HG03095 (cell line): ENCODE measurements at regions not wholly inside any gene's neighbourhood (a gene's known extent, or its start where the extent isn't known, plus 50 kb on each side); places are given as distances from the start of the nearest gene placed in this dataset.

Experiments used
- ATAC-seq: cut with Tn5 transposase; IDR thresholded peaks from one replicate; pipeline ENCODE4 v1.9.1; 2021; ENCODE audit warnings: moderate library complexity; ENCODE audit not compliant: unreplicated experiment

DNA sequence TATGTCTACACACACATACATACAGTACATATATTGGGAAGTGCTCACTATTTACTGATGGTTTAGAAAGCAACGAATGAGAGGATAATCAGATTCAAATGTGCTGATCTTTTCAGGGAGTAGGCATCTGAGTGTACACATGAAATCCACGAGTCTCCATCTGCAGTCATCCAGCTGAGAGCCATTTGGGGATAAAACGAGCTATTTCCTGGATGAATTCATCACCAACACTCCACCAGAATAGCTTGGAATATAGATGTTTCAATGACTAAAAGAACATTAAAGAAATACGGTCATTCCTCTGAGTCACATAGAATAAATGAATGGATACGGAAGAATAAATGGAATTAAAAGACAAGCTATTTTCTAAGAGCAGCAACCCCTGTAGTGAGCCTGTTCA, 721.6 kb upstream of the ARGLU1 start:
- no peak for ATAC-seq

- no peak for ATAC-seq
Observed at GRCh38 chr13:107284173-107284572, 716.2 kb upstream of the ARGLU1 start.

DNA sequence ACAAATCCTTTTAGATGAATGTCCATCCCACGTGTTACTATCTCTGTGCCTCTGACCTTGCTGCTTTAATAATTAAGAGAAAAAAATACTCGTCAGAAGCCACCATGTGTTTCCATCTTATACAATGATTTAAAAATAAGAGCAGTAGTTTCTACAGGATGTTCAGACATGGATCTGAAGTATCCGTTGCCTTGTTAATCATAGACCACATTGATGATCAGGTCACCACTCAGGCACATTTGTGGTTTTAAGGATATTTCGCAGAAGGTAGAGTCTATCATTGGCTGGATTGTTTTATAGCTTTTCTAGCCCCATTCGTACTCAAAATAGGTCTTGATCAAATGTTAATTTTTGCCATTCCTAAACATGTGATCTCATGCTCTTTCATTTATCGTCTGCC, 710.0 kb upstream of the ARGLU1 start:
- ATAC-seq = no peak

- ATAC-seq = no peak
Observed at GRCh38 chr13:107276936-107277335, 709.0 kb upstream of the ARGLU1 start.

GRCh38 chr13:107275945-107276614, 708.1 kb upstream of the ARGLU1 start:
- no peak for ATAC-seq

DNA sequence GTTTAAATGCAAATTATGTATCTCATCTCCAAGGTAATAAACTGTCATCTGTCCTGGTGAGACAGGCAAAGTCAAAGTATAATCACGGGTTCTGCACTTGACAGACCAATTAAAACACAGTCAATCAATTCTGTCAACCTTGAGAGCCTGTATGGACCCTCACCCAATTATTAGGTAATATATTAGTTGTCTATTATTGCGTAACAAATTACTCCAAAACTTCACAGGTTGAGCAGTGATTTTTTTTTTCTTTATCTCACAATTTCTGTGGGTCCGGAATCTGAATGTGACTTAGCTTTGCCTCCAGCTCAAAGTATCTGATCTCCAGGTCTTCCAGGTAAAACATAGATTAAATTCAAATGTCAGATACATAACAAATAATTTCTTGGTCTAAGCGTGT, 707.4 kb upstream of the ARGLU1 start:
- no peak for ATAC-seq

- ATAC-seq = no peak
Observed at GRCh38 chr13:107271227-107271626, 703.3 kb upstream of the ARGLU1 start.

DNA sequence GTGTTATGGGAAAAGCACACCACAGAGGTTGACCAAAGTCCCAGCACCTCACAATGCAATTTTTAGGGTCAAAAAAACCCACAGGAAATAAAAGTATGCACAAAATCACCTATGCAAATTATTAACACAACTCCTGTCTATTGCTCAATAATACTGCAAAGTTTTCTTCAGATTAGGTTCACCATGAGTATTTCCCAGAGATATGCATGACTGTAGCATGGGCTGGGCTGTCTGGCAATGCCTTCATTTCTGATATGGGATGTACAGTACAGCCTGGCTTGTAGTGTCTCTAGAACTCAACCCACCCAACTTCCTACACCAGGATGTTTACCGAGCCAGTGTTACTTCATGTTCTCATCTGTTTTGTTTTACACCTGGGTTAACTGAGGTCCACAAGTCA, 698.7 kb upstream of the ARGLU1 start:
- no peak for ATAC-seq

- no peak for ATAC-seq
Observed at GRCh38 chr13:107258599-107259187, 690.8 kb upstream of the ARGLU1 start.

DNA sequence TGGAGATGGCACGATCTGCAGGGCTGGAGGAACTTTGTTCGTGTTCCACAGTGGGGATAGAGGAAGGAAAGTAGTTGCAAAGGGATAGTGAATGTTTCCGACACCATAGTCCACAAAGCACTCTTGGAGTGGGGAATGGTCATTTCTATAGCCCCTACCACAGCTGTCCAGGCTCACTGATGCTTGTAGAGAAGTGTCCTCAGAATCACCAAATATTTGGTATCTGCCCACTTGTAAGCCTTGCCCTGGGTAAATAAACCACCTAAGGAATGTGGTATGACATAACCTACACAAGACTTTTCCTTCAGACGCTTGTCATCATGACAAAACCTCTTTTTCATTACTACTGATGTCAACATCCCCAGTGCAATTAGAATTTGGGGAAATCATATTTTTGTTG, 686.5 kb upstream of the ARGLU1 start:
- ATAC-seq = no peak

GRCh38 chr13:107252428-107252827, 684.5 kb upstream of the ARGLU1 start:
- no peak for ATAC-seq

GRCh38 chr13:107252021-107252420, 684.1 kb upstream of the ARGLU1 start:
- no peak for ATAC-seq

DNA sequence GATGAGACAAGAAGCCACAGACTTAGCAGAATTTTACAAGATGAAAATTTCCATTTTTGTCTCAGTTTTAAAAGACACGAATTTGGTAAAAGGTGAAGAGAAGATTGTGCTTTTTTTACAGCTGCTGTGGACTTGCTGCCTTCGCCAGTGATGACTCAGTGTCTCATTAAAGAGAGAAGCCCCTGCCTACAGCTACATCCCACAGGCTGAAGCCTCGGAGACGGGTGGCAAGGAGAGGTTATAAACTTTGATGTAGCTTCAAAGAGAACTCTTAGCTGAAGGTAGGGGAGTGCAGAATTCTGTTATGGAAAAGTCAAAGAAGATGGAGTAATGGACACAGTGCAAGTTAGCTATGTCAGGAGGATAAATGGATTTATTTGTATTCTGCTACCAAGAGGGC, 683.4 kb upstream of the ARGLU1 start:
- no peak for ATAC-seq

DNA sequence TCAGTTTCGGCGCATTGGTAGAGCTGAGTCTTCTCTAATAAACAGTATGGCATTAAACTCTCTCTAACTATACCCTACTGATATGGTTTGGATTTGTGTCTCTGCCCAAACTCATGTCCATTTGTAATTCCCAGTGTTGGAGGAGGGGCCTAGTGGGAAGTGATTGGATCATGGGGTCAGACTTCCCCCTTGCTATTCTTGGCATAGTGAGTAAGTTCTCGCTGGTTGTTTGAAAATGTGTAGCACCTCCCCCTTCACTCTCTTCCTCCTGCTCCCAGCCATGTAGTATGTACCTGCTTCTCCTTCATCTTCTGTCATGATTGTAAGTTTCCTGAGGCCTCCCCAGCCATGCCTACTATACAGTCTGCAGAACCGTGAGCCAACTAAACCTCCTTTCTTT, 682.7 kb upstream of the ARGLU1 start:
- ATAC-seq = no peak

DNA sequence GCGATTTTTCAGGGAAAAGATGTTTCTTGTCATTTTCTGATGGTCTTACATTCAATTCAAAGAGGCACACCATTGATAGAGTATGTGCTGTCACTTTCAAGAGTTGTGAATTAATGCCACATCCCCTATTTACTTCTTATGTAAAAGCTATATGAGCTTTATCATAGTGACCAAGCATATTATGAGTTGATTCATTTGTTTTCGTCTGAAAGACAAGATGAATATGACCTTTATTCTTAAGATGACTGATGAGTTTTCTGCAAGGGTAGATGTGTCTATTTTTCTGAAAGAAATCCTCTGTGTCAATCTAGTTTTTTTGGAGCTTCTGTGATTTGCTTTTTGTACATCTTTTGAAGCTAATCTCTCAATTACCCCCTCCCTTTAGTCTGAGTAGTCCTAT, 676.3 kb upstream of the ARGLU1 start:
- ATAC-seq = no peak

GRCh38 chr13:107242138-107242537, 674.2 kb upstream of the ARGLU1 start:
- no peak for ATAC-seq

- ATAC-seq = no peak
Observed at GRCh38 chr13:107241381-107241780, 673.4 kb upstream of the ARGLU1 start.

DNA sequence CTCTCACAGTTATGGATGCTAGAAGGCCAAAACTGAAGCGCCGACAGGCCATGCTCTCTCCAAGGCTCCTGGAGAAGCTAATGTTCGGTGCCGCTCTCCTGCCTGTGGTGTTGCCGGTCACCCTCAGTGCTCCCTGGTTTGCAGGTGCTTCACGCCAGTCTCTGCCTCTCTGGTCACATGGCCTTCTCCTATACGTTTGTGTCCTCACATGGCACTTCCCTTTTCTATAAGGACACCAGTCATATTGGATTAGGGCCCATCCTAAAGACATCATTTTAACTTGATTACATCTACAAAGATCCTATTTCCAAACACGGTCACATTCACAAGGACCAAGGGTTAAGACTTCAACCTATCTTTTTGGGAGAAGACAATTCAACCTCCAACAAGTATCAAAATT, 671.3 kb upstream of the ARGLU1 start:
- no peak for ATAC-seq

- ATAC-seq = no peak
Observed at GRCh38 chr13:107238262-107238981, 670.5 kb upstream of the ARGLU1 start.

DNA sequence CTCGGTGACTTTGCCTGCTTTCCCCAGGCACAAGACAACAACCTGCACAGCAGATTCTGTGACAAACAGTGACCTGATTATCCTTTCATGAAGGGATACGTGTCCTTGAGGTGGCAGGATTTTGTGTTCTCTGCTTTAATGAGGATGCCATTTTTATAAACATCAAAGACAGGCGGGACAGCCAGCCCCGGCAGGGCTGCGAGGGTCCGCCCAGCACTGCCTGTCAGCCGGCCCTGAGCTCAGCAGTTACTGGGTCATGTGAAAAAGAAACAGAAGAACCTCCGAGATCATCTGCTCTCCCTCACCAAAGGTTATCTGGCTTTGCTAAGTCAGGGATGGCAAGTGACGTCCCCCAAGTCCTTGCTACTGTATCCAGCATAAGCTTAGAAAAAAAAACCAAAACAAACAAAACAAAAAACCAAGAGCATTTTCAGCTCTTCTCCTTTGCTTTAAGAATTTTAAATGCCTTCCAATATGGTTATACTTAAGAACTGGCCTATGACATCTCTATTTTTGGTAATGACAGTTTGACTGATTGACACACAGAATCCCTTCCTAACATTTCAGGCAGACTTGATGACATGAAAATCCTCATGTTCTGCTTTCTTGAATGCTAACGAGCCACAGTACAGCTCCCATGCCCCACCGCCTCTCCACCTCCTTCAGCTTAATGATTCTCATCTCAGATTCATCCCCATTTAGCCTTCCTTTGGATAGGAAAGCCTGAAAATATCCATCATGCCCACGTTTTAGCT, 666.6 kb upstream of the ARGLU1 start:
- ATAC-seq = no peak

DNA sequence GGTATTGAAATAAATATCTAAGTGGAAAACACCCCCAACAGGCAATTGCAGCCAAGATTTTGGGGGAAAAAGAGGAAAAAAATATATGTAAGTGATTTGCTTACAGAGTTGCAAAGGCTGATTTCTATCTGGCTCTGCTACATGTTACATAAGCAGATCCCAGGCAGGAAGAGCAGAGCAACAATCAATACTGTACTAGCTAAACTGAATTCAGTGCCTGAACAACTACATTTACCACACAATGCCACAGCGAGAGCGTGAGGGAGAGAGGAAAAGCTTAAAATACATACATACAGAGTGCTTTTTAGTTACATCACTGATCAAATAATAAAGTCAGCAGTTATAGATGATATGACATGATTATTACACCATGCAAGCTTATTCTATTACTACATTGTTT, 665.6 kb upstream of the ARGLU1 start:
- ATAC-seq = no peak

- no peak for ATAC-seq
Observed at GRCh38 chr13:107231944-107232343, 664.0 kb upstream of the ARGLU1 start.
